ENCODE measurements at regions not wholly inside any gene's neighbourhood (a gene's known extent, or its start where the extent isn't known, plus 50 kb on each side); places are given as distances from the start of the nearest gene placed in this dataset.

DNA sequence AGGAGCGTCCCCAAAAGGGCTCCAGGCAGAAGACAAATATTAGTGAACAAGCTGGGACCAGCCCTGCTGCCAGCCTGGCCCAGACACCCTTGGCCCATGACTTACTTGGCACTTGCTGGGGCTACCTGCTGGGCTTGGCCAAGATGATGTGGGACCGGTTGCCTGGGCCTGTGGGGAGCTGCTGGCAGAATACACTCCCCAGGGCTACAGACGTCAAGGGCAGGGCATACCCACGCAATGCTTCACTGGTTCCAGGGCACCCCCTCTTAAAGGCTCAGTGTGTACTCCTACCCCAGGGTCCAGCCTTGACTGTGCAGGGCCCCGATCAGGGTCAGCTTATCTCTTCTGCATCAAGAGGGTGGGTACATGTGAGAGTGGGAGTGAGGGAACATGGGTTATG lies 106.5 kb upstream of the SLC2A1 start:
- no peak for DNase-seq

DNA sequence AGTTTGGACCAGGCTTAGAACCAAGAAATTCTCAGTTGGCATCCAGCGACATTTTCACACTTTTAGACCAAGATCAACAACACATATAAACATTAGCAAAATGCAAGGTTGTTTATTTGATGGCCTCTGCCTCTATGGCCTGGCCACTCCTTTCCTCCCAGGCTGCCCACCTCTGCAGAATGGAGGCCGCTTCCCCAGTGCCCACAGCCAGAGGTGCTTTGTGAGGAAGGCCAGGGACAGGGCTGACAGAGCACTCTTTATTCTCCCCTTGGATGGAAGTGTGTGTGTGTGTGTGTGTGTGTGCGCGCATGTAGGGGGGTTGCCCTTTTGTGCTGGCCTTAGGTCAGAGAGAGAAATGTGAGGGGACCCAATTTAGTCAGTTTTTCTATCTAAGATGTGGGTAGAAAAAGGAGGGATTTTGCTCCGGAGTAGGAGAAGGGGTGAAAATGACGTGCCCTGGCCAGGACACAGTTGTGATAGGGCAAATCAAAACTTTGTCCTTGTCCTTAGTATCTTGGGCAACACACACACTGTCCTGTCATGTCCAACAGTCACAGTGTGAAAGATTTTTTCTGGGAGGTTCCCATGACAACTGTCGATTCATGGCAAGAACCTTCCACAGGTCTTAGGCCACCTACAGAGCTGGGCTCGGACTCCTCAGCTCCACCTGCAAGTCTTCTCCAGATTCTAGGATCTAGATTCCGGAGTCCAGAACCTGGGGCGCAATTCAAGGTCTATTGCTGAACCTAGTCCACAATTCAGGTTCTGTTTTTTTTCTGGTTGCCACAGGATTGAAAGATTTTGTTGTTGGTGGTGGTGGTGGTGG lies 104.9 kb upstream of the SLC2A1 start:
- no peak for DNase-seq

DNA sequence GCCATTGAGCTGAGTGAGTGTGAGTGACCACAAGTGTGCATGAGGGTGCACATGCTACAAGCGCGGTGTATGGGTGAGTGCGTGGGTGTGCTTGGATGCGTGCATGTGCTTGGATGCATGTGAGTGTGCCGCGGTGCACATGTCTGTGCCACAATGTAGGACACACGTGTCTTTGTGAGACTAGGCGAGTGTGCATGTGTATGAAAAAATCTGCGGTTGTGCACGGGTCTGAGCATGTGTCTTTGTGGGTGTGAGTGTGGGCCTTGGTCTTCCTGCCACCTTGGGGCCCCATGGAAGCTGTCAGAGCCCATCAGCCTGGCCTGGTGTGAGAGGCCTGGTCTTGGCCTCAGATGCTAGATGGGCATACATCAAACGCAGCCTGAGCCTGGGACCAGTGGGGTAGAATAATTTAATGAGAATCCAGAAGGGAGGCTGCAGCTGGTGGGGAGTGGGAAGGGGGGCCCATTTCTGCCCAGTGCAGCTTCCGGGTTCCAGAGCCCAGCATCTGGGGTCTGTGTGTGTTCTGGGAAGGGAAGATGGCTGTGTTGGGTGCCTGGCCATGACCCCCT lies 103.9 kb upstream of the SLC2A1 start:
- no peak for DNase-seq

DNA sequence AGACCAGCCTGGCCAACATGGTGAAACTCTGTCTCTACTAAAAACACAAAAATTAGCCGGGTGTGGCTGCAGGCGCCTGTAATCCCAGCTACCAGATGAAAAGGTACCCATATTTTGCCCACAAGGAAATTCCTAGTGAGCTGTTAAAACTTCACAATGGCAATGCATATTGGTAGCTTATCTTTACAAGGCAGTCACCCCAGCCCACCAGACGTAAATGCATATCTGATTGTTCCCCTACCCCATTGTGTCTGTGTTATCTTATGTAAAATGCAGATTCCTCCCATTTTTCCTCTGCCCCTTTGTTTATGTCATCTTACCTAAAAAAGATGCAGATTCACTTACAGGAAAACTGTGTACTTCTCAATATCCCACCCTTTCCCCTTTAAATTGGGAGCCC lies 103.1 kb upstream of the SLC2A1 start:
- DNase-seq, result no peak

DNA sequence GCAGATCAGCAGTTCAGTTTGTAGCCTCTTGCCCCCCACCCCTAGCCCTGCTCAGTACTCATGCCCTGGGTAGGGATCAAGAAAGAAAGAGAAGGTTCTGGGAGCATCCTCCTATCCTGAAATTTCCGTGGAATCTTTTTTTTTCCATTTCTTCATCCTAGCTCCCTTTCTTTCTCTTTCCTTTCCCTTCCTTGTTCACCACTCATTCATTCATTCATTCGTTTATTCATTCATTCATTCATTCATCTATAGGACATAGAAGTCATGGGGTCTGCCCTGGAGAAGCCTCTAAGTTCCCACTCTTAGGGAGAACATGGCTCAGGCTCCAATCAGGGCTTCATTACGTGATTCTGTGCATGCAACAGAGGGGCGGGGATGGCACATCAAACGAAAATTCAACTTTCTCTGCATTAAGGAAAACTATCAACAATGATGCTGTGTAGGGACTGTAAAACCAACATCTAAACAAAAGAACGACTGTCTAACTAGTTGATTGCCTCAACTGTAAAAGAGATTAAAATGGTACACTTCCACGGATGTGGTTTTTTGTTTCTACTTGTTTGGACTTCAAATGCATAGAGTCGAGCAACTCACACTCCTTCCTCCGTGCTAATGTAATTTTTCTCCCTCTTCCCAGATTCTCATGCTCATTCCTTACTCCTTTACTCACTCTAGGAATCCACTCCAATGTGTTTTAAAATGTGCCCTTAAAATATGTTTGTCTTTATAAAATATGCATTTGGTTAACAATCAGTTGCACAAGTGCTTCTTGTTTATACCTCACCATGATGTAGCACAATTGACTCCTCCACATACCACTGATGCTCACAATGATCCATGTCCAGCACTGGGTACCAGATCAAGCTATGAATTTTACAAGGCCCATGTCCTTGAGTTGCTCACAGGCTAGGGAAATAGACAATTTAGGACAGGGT lies 101.2 kb upstream of the SLC2A1 start:
- DNase-seq, result no peak

DNA sequence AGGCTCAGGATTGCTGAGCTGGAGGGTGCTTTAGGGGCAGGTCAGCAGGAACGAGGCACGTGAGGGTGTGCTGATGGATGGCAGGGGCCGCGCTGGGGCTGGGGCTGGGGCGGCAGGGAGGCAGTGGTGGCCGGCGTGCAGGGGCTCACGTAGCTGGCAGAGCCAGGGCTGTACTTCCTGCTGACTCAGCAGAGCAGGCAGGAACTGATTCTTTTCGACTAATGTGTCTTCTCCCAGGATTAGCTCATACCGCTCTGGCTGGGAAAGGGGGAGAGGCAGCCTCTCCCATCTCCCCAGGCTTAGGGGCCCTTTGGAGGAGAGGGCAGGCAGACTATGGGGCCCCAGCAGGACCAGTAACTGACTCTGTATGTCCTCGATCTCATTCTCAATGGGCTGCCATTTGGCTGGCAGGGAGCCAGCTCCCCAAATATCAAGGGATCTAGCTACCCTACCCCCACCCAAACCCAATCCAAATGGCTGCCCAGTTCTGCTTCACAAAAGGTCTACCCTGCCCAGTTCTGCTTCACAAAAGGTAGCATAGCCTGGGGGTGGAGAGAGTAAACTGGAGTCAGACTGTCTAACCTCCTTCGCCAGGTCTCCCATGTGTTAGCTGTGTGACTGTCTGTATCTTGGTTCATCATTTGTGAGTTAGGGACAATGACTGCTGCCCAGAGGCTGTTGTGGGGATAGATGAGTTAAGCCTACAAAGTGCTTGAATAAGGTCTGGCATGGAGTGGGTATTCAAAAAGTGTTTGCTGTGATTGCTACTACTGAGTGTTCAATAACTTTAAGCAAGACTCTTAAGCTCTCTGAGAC lies 100.1 kb upstream of the SLC2A1 start:
- no peak for DNase-seq

DNA sequence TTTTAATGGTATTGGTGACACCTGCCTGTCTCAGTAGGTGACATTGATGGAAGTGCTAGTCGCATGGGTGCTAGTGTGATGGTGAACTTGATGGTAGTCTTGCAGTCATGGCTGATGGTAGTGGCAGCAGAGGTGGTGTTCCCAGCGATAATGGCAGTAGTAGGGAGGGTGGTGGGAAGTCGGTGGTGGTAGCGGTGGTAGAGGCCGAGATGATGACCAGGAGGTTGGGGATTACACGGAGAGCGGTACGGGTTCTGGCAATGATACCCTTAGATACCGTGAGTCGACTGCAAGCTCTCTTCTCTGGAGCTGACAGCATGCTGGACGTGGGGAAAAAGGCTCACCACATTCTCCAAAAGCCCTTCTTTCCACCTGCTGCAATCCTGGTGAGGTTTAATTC lies 99.4 kb upstream of the SLC2A1 start:
- DNase-seq, result no peak

DNA sequence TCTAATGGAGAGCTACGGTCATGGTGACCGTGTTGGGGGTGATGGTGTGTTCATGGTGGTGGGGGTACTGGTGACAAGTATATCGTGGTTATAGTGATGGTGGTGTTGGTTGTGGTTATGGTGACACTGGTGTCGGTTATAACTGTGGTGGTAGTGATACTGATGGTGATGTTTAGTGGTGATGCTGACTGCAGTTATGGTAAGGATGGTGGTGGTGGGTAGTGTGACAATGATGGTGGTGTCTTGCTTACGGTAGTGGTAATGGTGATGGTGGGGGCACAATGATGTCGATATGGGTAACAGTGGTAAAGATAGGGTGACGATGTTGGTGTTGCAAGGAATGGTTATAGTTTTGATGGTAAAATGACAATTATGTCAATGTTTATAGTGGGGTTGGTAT lies 98.9 kb upstream of the SLC2A1 start:
- no peak for DNase-seq

DNA sequence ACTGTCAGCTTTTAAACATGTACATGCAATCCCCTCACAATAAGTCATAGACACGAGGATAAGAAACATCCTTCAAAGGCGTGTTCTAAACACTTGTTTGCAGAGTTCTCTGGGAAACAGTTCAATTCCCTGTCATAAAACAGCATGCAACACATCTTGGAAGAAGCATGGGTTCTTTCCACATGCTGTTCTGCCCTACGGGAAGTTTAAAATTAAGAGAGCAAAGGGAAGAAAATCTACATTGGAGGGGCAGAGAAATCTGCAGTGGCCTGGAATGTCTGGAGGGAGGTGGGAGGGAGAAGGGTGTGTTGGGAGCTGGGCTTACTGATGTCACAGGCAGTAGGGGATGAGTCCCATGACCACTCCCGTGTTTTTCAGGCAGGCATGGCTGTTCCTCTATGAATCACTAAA lies 98.3 kb upstream of the SLC2A1 start:
- DNase-seq, result no peak

DNA sequence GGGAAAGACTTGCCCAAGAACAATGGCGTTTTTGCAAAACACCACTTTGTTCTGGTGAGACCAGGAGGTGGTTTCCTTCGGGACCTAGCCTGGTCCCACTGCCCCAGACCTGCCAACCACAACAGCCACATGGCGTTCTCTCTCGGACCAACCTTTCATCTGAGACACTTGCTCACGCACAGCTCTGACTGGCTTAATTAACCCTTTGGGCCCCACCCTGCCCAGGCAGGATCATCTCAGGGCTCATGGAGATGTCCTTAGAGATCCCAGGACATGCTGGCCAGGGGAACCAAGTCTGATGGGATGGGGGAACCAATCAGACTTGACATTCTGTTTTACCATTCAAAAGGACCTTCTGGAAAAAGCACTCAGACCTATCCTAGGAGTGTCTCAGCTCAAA lies 97.8 kb upstream of the SLC2A1 start:
- no peak for DNase-seq

DNA sequence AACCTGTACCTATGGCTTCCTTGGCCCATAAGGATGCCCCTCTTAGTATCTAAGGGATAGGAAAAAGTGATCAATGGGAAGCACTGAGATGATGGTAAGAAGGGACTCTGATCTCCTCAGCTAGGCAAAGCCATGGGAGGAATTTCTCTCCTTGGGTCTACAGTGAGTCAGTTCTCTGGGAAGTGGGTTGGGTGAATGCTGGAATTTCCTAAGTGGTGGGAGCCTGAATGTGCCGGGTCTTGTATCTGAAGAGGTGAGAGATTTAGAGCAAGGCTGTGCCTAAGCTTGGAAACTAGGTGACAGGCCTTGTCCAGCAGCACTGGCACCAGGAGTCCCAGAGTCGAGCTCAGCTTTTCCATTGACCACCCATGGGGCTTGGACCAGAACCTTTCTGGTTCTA lies 96.3 kb upstream of the SLC2A1 start:
- no peak for DNase-seq

DNA sequence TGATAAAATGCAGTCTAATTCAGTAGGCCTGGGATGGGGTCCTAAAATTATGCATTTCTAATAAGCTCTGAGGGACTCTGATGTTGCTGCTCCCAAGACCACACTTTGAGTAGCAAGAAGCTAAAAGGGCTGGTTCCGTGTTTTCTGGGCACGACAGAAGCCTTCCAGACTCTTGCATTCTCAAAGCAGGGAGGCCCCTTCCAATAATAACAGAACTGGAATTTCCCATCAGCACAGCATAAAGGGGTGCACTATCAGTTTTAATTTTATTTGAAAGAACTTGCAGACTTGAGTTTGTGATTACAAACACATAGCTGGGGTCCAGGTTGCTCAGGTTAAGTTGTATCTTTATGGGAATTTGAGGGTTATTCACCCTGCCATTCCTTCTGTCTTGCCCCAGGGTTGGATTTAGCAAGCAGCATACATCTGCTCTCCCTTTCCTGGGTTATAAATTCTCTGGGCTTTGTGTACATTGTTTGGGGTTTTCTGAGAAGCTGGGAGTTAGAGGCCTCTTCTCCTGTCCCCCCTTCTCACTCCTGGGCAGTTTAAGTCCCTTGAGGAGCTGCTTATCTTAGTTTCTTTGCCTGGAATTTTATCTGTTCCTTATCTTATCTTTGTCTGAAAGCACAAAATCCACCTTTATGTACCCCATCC lies 94.2 kb upstream of the SLC2A1 start:
- DNase-seq, result no peak

DNA sequence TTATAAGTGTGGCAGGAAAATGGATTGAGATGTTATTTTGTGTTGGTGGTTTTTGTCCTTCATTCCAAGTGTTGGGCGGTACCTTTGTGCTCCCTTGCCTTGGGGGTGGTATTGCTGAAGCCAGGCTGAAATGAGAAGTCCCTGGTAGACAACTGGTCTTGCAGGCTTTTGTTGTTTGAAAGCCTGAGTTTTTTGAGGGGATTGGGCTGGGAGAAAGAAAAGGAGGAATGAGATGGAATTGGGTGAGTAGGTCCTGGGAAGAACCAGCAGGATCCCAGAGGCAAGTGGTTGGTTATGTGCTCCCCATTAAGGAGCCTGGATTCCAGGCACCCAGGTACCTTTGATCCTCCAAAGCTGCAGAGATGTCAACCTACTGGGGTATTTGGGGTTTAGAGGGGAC lies 93.7 kb upstream of the SLC2A1 start:
- no peak for DNase-seq

DNA sequence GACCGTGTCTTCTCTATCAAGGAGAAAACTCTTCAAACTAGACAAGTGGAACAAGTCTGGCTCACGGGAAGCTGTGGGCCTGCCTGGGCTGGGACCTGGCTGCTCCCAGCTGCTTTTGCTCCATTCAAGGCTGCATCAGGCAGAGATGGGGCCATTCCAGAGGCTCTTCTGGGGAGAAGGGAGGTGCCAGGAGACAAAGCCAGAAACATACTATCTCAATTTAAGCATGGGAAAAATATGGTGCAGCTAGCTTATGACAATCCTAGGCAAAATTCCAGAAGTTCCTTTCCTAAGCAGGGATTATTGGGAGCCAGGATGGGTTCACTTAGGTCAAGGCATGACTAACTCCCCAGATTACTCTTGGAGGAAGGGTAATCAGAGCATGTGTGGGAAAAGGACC lies 90.8 kb upstream of the SLC2A1 start:
- DNase-seq, result no peak

DNA sequence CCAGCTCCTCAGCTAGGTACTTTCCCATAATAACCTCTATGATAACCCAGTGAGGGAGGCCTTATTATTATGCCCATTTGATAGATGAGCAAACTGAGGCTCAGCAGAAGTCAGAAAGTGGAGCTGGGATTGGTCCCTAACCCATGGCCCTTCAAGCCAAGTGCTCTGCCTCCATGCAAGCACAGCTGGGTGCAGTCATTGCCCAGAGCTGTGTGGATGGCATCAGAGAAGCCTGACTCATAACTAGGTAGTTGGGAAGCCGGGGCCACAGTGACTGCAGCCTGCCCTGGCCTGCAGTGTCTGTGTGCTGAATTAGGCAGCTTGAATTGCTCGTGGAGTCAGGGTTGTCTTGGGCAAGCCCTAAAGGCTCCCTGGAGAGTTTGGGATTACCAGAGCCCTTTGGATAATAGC lies 89.9 kb upstream of the SLC2A1 start:
- no peak for DNase-seq

DNA sequence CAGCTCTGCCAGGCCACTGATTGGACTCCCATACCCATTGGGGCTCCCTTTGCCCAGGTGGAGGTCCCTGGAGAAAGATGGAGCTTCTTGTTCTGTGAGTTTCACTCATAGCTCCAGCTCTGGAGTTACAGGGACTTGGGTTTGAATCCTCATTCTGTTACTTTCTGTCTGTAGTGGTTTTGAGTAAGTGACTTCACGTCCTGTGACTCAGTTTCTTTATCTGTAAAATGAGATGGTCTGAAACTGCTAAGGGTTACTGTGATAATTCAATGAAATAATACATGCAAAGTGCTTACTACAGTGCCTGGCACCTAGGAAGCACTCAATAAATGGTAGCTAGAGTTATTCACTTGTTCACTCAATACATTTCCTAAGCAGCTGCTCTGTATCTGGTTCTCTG lies 88.5 kb upstream of the SLC2A1 start:
- DNase-seq, result no peak

DNA sequence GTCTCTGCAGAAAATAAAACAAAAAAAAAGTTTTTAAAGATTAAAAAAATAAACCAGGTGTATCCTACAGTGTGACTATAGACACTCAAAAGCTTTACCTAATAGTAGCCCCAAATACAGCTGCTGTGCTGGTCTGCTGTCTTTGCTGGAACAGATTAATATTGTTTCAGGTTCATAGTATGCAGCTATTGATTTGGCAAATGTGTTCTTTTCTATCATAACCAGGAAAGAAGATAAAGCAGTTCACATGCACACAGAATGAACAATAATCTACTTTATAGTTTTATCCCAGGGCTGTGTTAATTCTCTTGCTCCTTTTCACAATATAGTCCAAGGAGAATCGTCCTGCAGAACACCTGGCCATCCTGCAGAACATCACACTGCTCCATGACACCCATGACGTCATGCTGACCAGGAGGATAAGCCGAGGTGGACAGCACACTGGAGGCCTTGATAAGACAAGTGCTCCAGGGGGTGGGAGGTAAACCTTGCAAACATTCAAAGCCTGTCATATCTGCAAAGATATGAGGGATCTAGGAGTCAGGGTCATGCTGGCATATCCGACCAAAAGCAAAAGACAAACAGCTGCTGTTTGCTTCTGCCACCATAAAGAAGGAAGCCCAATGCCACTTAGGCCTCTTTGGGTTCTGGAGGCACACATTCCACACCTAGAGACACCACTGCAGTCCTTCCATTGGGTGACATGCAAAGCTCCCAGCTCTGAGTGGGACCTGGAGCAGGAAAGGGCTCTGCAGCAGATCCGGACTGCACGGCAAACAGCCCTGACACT lies 86.1 kb upstream of the SLC2A1 start:
- no peak for DNase-seq

DNA sequence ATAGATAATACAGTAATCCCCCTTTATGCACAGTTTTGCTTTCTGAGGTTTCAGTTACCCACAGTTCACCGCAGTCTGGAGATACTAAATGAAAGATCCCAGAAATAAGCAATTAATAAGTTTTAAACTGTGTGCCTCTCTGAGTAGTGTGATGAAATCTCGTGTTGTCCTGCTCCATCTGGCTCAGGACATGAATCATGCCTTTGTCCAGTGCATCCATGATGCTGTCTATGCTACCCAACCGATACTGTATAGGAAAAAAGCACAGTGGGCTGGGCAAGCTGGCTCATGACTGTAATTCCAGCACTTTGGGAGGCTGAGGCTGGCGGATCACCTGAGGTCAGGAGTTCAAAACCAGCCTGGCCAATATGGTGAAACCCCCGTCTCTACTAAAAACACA lies 85.0 kb upstream of the SLC2A1 start:
- no peak for DNase-seq

DNA sequence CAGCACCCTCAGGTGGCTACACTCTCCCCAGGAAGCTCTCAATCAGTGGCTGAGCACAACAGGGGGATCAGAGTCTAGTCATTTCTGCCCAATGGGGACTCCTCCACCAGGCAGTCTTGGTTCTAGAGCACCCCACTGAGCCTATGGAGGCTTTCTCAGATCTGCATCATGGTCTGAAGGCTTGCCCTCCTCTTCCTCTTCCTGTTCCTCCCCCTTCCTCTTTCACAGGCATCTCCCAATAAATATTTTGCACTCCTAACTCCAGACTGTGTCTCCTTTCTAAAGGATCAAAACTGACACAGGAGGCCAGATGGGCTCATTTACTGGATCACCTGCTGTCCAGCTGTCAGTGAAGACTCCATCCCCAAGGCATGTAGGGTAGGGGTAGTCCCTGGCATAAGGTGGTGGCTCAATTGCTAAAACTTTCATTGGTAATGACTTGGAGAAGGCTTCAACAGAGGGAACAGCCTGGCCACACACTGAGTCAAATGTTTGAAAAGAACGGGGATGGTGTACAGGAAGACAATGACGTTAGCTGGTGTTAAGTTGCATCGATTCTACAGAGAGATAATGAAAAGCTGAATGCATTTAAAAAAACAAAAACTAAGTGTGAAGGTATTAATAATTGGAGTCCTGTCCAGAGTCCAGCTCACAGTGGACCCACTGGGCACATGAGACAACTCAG lies 84.2 kb upstream of the SLC2A1 start:
- no peak for DNase-seq

DNA sequence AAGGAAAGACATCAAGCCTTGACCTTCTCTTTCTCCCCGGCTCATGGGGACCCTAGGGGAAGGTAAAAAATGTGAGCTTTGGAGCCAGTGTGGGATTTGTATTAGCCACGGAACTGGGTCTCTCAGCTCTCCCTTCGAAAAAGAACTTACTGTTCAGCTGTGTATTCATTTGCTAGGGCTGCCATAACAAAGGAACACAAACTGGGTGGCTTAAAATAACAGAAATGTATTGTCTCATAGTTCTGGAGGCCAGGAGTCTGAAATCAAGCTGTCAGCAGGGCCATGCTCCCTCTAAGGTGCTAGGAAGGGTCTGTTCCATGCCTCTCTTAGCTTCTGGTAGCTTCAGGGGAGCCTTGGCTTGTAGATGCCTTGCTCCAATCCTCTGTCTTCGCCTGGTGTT lies 83.5 kb upstream of the SLC2A1 start:
- no peak for DNase-seq

DNA sequence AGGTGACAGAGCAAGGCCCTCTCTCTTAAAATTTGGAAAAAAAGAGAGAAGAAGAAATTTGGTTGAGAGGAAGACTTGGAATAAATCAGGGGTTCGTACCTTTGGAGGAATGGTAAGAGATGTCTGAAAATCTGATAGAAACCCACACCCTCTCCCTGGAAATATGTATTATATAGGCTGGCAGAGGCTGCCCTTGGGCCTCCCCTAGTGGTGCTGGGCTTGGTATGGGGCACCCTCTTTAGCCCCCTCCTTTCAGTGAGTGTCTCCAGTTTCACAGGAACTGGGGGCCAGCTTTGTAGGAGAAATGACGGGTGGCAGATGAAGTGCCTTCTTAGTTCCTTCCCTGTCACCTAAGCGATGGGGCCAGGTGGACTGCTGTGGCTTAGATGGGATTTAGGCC lies 82.9 kb upstream of the SLC2A1 start:
- DNase-seq, result no peak

Measured in CD4-positive, alpha-beta T cell treated with Interleukin-15 for 1 hour (primary cell).